IPS DF 4.7 (cell line): ENCODE measurements at regions not wholly inside any gene's neighbourhood (a gene's known extent, or its start where the extent isn't known, plus 50 kb on each side); places are given as distances from the start of the nearest gene placed in this dataset.

ENCODE experiments used
- DNase-seq: peaks from one replicate; pipeline ENCODE4 v3.0.0-alpha.2; 2013; ENCODE audit warnings: low spot score; ENCODE audit errors: extremely low read depth

DNA sequence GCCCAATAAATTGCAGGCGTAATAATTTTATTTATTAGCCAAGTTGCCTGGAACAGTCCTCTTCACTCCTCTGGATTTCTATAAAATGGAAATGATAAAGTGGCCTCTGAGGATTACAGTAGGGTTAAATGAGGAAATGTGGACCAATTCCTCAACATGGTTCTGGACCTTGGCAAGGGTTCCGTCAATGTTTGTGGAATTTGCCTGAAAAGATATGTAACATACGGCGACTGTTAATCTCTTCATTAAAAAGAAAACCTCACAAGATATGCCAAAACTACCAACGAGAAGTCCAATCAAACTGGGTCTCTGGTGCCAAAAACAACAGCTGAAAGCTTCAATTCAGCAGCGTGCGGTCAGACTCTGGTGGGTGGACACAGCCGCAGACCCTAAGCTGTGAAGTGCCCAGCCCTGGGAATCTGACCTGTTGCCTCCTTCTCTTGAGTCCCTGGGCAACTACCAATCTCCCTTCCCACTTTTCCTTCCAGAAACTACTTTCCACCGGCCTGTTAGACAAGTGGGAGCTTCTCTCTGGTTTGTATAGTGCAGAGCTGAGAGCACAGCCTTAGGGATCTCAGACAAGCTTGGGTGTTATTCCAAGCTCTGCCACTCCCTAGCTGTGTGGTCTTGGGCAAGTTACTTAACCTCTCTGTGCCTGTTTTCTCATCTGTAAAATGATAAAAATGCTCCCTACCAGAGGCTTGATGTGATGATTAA lies 190.5 kb upstream of the GSC start:
- no peak for DNase-seq

DNA sequence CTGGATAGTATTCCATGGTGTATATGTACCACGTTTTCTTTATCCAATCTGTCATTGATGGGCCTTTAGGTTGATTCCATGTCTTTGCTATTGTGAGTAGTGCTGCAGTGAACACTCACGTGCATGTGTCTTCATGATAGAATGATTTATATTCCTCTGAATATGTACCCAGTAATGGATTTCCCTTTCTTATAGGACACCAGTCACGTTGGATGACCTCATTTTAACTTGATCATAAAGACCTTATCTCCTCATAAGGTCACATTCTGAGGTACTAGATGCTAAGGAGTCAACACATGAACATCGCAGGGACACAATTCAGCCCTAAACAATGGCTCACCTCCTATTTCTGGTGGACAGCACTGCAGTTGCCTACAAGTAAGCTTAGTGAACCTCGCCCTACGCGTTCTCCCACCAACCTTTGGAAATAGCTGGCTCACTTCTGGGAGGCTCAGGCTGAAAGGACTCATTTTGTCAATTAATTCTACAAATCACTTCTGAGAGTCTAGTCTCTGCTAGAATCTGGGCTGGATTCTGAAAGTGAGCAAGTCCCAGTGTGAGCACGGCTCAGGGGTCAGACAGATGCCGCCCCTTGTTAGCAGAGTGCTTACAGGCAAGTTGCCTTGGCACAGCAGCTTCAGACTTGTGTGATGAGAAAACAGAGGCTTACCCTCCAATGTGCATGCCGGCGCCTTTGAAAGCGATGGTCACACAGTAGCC lies 183.8 kb upstream of the GSC start:
- DNase-seq, result no peak

DNA sequence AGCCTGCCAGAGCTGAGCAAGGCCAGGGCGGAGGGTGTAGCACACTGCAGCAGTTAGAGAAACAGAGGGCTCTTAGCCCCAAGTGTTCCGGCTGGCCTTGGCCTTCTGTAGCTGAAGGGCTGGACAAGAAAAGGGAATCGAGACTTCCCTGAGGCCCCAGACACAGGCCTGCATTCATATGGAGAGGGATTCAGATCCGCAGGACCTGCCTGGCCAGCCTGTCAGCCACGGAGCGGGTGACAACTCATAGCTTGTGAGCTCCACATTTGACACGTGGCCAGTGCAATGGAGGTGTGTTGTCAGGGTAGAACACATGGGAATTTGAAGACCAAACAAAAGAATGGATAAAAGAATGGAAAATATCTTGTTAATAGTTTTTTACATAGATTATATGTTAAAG lies 182.2 kb upstream of the GSC start:
- DNase-seq, result no peak

DNA sequence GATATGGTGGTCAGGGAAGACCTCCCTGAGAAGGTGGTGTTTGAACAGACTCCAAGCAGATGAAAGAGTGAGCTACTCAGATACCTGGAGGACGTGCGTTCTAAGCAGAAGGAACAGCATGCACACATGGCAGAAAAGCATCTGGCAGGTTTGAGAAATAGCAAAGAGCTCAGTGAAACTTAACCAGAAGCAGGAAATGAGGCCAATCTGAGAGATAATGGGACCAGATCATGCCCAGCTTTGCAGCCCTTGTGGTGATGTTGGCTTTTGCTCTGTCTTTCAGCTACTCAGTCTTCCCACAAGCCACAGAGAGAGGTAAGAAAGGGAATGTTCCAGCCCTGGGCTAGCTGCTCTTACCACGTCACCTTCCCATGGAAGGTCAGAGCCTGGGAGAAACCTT lies 176.3 kb upstream of the GSC start:
- DNase-seq, result no peak

DNA sequence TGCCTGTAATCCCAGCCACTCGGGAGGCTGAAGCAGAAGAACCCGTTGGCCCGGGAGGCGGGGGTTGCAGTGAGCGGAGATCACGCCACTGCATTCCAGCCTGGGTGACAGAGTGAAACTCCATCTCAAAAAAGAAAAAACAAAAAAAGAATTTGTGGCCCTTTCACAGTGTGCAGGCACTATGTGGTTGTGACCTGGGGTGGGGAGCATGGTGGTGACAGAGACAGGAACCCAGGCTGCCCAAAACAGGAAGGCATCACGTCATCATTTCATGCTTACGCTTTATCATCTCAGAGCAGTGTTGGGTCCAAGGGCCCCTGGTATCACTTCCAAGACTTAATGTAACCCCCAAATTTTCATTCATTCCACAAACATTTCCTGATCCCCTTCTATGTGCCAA lies 175.7 kb upstream of the GSC start:
- no peak for DNase-seq

DNA sequence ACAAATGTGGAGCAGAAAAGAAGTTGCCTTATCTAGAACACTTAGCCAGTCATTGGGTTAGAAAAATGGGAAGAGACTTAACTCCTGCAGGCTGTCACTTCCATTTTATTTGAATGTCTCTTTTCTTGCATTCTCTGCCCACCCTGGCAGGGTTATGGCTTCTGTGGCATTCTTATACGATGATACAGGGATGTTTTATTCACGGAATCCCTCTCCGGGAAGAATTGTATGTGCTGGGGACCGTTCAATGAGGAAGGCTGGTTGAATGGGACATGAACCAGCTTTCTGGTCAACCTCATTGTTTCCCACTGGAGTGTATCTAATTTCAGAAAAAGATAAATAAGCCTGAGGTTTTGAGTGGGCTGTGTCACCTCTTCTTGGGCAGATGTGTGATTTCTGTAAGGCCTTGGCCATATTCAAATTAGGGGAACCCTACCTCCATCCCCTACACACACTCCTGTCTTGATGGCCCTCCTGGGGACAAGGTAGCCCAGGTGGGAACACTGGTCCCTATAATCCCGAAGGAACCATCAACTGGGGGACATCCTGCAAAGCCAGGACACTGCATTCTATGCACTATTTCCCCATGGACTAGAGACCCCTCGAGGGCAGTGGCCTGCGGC lies 174.8 kb upstream of the GSC start:
- no peak for DNase-seq

DNA sequence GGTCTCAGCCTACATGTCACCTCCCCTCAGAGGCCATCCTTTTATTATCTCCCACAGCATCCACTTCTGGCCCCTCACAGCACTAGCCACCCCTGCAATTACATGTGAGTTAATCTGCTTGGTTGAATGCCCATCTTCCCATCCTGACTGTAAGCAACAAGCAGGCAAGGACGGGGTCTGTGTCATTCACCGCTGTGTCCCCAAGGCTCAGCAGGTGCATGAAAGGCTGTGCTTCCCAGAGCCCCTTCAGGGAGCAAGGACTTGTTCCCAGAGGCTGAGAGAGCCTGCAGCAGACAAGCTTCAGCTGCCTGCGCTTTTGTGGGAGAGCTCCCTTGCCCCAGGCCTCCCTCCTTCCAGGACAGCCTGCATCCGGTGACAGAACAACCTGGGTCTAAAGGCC lies 172.7 kb upstream of the GSC start:
- DNase-seq, result no peak

DNA sequence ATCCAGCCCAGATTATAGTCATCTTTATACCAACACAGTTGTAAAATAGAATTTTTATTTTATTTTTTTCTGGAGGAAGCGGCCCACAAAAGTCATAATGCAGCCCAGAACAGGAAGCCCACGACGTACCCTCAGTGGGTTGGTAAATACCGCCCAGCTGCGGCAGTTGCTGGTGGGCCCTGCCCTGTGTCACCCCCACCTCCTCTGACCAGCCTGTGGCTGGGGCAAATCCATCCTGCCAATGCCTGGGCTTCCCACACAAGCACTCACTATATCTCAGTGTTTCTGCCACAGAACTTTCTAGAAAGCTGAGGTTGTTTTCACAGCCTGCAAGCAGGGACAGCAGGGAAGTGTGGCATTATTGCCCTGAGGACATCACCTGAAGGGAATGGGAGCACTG lies 171.4 kb upstream of the GSC start:
- no peak for DNase-seq

DNA sequence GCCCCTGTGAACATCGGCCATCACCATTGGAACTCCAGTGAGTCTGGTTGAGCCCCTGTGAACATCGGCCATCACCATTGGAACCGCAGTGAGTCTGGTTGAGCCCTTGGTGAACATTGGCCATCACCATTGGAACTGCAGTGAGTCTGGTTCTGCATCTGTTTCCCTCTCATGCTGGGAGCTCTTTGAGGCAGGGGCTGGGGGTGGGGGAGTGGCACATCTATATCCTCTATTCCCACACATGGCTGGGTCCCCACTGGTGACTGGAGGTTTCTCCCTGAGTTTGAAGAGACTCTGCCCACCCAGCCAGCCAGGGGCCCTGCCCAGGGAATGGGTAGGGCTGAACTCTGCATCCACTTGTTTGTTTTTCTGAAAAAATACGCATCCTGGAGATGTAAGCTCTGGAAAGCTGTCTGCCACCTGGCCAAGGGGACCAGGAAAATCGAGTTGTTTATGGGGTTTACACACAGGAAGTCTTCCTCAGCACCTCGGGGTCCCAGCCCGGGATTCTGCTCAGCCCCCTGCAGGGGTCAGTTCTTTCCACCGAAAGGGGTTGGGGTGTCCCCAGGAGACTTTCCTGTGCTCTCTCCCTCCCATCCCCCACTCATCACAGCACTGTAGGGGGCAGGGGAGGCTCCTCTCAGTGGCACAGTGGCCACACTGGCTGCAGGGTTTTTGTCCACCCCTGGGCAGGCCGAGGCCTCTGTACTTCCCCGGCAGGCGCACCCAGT lies 170.5 kb upstream of the GSC start:
- DNase-seq, result no peak

DNA sequence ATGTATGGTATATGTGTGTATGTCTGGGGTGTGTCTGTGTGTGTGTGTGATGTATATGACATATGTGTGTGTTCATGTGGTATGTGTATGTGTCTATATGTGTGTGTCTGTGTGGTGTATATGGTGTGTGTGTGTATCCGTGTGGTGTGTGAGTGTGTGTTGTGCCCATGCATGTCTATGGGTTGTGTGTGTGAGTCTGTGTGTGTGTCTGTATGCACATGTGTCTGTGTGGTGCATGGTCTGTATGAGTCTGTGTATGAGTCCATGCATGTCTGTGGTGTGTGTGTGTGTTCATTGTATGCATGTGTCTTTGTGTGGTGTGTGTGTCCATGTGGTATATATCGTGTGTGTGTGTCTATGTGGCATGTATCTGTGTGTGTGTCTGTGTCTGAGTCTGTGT lies 168.1 kb upstream of the GSC start:
- no peak for DNase-seq

DNA sequence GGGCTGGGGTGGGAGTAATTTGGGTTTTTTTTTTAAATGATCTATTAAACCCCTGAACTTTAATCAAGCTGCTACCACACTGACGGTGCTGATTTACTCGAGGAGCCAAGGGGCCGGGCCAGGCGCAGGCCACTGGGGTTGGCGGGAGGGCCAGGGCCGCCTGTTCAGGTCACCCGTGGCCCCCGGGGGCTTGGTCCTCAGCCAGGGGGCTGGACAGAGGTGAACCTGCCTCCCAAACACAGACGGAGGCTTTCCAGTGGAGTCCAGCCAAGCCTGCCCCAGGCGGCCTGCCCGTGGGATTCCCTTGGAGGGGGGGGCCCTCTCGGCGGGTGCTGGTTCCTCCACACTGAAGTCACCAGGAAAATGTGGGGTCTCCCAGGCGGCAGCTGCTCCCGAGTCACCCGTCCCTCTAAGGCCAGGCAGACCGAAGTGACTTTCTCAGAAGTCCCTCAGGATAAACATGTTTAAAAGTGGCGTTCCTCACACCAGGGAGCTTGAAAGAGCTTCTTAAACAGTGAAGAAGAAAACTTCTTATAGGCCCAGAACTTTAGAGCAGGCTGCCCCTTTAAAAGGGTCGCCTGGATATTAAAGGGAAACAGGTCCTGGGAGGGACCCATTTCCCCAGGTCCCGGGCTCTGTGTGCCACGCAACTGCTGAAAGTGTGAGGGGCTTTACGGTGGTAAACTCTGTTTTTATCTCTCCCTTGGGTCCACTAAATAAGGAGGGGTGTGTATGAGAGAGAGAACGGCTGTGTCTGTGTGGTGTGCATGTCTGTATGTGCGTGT lies 167.2 kb upstream of the GSC start:
- no peak for DNase-seq

DNA sequence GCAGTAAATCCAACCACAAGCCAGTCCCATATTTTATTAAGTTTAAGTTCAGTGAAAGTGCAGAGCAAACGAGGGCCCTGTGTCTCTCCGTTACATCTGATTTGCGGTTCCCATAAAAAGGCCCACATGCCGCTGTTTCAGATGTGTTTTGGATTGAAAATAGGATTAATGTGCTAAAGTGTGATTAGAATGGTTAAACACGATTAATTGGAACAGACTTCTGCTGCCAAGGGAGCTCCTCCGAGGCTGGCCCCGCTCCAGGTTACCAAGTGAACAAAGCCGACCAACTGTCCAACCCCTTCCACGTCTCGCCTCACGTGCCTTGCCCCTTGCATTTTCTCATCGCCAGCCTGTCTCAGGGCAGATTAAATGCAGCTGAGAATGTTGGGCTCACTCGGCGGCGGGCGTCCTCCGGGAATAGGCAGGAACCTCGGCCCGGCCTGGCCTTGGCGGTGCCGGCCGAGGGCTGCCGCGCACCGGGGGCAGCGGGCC lies 166.5 kb upstream of the GSC start:
- no peak for DNase-seq

DNA sequence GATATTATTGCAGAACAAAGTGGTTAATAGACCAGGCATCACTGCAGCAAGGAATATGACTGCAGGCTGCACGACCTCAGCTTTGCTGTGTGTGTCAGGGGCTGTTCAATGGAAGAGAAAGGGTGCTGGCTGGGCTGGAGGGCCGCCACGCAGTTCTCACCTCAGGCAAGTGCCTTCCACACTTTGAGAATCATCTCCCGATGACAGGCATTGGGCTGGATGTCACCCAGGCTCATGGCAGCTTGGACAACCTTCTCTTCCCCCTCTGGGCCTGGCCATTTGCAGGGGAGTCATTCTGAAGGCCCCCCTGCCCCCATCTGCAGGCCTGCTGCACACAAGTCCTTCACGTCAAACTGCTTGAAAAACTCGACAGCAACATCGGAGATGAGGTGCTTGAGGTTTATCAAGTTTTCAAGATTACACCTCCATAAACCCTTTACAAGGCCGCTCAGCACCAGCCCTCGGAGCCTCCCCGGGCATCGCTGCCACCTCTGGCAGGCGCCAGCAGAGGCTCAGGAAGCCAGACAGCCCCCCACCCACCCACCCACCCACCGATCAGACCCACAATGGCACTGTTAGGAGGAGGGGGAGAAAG lies 165.9 kb upstream of the GSC start:
- DNase-seq, result no peak

DNA sequence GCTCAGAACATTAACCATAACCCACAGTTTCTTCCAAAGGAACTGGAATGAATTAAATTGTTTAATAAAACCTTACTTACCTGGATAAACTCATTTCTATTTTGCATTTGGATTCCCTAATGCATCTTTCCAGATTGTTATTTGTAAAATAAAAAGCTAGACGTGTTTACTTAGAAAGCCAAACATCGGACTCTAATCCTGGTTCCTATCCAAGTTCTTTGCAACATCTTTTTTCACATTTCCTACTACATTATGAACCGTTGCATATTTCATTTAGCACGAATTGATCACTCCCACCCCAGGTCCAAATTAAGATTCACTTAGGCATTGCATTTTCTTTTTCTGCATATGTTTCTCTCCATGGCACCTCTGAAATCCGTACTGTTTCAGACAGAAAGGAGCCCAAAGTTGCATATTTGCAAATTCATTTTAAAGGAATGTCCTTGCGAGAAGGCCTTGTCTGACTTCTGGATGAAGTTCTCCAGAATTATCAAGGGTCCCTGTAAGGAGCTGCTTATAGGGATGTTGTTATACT lies 164.4 kb upstream of the GSC start:
- no peak for DNase-seq

DNA sequence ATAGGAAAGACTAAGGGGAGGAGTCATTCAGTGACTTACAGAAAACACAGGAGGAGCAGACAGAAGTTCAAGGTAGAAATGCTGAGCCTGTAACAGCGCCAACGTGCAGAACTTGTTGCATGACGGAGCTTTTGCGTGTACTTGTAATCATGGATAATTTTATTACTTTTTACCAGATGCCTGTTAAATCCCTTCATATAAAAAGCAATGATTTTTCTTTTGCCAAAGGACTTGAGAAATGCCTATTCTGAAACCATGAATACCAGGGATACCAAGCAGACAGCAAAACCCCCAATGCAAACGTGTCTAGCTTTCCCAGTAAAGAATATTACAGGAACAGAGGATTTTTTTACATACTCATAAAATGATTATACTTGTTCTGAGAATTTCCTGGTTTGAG lies 163.6 kb upstream of the GSC start:
- no peak for DNase-seq

DNA sequence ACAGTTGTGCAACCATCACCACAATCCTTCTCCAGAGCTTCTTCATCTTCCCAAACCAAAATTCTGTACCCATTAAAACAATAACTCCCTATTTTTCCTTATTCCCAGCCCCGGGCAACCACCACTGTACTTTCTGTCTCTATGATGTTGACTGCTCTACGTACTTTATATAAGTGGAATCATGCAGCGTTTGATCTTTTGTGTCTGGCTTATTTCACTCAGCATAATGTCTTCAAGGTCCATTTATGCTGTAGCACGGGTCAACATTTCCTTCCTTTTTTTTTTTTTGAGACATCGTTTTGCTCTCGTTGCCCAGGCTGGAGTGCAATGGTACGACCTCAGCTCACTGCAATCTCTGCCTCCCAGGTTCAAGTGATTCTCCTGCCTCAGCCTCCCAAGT lies 162.7 kb upstream of the GSC start:
- DNase-seq, result no peak

DNA sequence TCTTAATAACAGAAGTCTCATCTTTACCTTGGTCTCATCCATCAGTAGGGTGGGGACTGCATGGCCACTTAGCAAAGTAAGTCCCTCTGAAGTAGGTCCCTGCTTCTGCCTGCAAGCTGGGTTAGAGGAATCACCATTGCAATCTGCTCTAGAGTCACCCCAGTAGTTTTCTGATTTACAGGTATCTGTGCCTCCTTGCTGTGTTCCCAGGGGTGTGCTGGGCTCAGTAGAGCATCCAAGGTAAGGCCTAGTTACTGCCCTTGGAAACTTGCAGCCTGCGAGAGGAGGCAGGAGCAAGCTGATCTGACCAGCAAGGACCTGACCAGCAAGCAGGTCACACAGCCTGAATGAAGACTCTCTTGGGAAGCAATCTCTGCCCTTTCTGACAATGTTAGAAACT lies 160.8 kb upstream of the GSC start:
- no peak for DNase-seq

DNA sequence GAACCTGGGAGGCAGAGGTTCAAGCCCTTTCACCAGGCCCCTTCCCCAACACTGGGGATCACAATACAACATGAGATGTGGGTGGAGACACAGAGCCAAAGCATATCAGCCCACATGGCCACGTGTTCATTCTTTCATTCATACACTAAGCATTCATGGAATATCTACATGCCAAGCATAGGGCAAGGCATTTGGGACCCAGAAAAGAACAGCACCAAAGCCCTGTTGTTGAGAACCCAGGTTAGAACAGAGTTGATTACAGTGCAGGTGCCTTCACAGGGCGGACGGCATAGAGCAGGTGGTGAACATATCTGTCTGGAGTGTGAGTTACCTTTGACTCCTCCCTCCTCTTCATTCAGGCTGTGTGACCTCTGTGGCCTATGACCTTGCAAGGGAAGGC lies 159.4 kb upstream of the GSC start:
- DNase-seq, result no peak

DNA sequence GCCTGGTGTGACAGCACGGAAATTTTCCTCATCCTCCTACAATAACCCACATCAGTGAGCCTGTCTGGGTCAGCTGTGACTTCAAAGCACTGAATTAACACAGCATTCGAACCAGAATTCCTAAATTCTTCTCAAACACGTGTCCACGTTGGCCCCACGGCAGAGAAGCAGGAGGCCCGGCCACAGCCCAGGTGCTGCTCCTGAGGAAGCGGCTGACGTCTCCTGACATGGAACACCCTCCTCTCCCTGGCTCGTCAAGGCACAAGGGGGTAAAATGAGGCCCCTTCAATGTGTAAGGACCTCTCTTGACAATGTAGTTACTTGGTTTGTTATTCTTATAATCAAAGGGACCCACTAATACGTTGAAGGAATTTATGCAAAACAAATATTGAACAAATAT lies 156.3 kb upstream of the GSC start:
- no peak for DNase-seq

DNA sequence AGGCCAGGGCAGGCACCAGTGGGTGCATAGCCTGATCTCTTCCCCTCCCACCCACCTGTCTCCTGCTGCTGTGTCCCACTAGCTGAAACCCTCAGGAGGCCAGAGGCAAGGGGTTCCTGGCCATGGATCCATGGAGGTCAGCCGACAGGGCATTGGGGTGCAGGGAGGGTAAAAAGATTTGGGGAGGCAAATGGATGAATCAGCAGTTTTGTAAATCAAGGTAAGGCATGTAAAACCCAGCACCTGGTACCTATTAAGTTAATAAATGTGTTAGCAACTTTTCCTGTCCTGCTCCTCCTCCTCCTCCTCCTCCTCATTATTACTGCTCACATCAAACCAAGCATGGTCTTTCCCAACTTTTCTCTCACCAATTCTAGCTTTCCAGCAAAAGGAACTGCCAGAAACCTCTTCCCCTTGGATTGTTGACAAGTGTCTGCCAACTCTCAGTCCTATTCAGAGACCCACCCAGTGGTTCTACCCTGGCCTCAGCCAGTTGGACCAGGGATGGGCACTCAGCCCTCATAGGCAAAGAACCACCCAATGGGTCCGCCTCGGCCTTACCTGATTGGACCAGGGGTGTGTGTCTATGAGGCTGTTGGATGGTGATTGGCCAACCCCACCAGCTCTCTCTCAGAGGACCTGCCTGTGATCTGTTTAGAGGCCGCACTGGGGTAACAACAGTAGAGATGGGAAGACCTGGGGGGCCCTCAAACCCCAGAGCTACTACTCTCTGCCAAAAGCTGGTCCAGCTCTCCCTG lies 155.7 kb upstream of the GSC start:
- no peak for DNase-seq
